ENCODE measurements at regions not wholly inside any gene's neighbourhood (a gene's known extent, or its start where the extent isn't known, plus 50 kb on each side); places are given as distances from the start of the nearest gene placed in this dataset.

- no peak overlapping the region for H3K27ac Mint-ChIP-seq
- H3K4me3 Mint-ChIP-seq, result no peak overlapping the region
- intact Hi-C loops (cut with DNase I, micrococcal nuclease), result no loop called here
- no peaks in the 10 kb centered on the region for H3K27me3 Mint-ChIP-seq
- no peak overlapping the region for H3K4me3 ChIP-seq (ENCODE audit: low read length)
- peaks cover 0 to 4% of the 10 kb centered on the region in 2 experiments for H3K9me3 ChIP-seq (ENCODE audit: control insufficient read depth in 1 of 2, insufficient read depth in 1 of 2, low read length in 2 of 2)
- H3K4me1 ChIP-seq (ENCODE audit: insufficient read depth, low read length), result no peaks in the 10 kb centered on the region
- no peaks in the 10 kb centered on the region for H3K36me3 Mint-ChIP-seq (ENCODE audit: low read depth)
- peaks cover 5% of the 10 kb centered on the region for H3K9me3 Mint-ChIP-seq
- no peaks in the 10 kb centered on the region for H3K4me1 Mint-ChIP-seq (ENCODE audit: low read depth)
- H3K36me3 ChIP-seq (ENCODE audit: insufficient read depth, low read length), result no peaks in the 10 kb centered on the region
- TF ChIP-seq CTCF (IDR thresholded peaks at IDR 0.05), result no peak
- DNase-seq, result no peak
- H3K27ac ChIP-seq (ENCODE audit: low read depth in 1 of 2, low read length in 2 of 2), result no peak overlapping the region
- ChIA-PET CTCF (no interaction called here), POLR2A (no interaction called here)
- ATAC-seq (ENCODE audit: poor library complexity), result no peak
- H3K27me3 ChIP-seq (ENCODE audit: control insufficient read depth in 1 of 2, insufficient read depth in 2 of 2, low read length in 2 of 2), result no peaks in the 10 kb centered on the region
These were observed 798.3 kb downstream of the NXPH1 start for GRCh38 chr7:9231630-9232121.

- H3K4me1 ChIP-seq (ENCODE audit: insufficient read depth, low read length), result no peaks in the 10 kb centered on the region
- H3K36me3 ChIP-seq (ENCODE audit: insufficient read depth, low read length), result no peaks in the 10 kb centered on the region
- DNase-seq, result no peak
- Mint-ChIP-seq H3K27me3 (no peaks in the 10 kb centered on the region), H3K9me3 (peaks cover 16% of the 10 kb centered on the region), H3K4me3 (no peak overlapping the region), H3K27ac (no peak overlapping the region), H3K36me3 (ENCODE audit: low read depth) (no peaks in the 10 kb centered on the region), H3K4me1 (ENCODE audit: low read depth) (no peaks in the 10 kb centered on the region)
- POLR2A ChIA-PET, result no interaction called here
- no peak for TF ChIP-seq CTCF (IDR thresholded peaks at IDR 0.05)
- no peak overlapping the region for H3K27ac ChIP-seq (ENCODE audit: low read depth in 1 of 2, low read length in 2 of 2)
- H3K4me3 ChIP-seq (ENCODE audit: low read length), result no peak overlapping the region
- no peak for ATAC-seq (ENCODE audit: poor library complexity)
- CTCF ChIA-PET, result no interaction called here
- no peaks in the 10 kb centered on the region for H3K9me3 ChIP-seq (ENCODE audit: control insufficient read depth in 1 of 2, insufficient read depth in 1 of 2, low read length in 2 of 2)
- no peaks in the 10 kb centered on the region for H3K27me3 ChIP-seq (ENCODE audit: control insufficient read depth in 1 of 2, insufficient read depth in 2 of 2, low read length in 2 of 2)
- intact Hi-C loops (cut with DNase I, micrococcal nuclease), result no loop called here
These were observed 806.6 kb downstream of the NXPH1 start for GRCh38 chr7:9240001-9240400.

GRCh38 chr7:9241826-9242225 lies 808.4 kb downstream of the NXPH1 start:
- no peaks in the 10 kb centered on the region for H3K27me3 ChIP-seq (ENCODE audit: control insufficient read depth in 1 of 2, insufficient read depth in 2 of 2, low read length in 2 of 2)
- H3K4me3 ChIP-seq (ENCODE audit: low read length), result no peak overlapping the region
- no peak for TF ChIP-seq CTCF (IDR thresholded peaks at IDR 0.05)
- no peaks in the 10 kb centered on the region for H3K9me3 ChIP-seq (ENCODE audit: control insufficient read depth in 1 of 2, insufficient read depth in 1 of 2, low read length in 2 of 2)
- POLR2A ChIA-PET, result no interaction called here
- H3K4me3 Mint-ChIP-seq, result no peak overlapping the region
- peaks cover 14% of the 10 kb centered on the region for H3K9me3 Mint-ChIP-seq
- H3K27ac ChIP-seq (ENCODE audit: low read depth in 1 of 2, low read length in 2 of 2), result no peak overlapping the region
- H3K27me3 Mint-ChIP-seq, result no peaks in the 10 kb centered on the region
- CTCF ChIA-PET, result no interaction called here
- no peak for ATAC-seq (ENCODE audit: poor library complexity)
- H3K36me3 ChIP-seq (ENCODE audit: insufficient read depth, low read length), result no peaks in the 10 kb centered on the region
- no peak for DNase-seq
- H3K36me3 Mint-ChIP-seq (ENCODE audit: low read depth), result no peaks in the 10 kb centered on the region
- no peak overlapping the region for H3K27ac Mint-ChIP-seq
- no peaks in the 10 kb centered on the region for H3K4me1 Mint-ChIP-seq (ENCODE audit: low read depth)
- H3K4me1 ChIP-seq (ENCODE audit: insufficient read depth, low read length), result no peaks in the 10 kb centered on the region
- intact Hi-C loops (cut with DNase I, micrococcal nuclease), result no loop called here
